Body of pancreas (tissue), 4 donors: ENCODE measurements at regions not wholly inside any gene's neighbourhood (a gene's known extent, or its start where the extent isn't known, plus 50 kb on each side); places are given as distances from the start of the nearest gene placed in this dataset.

Source experiments
- ATAC-seq: fragments of 150-250 bp; one replicate; pipeline ENCODE4 v1.9.1; 2016
- DNase-seq, 4 donors: peaks; one replicate each; pipeline ENCODE4 v3.0.0-alpha.2; 2019
- H3K27ac ChIP-seq, 4 donors: fragments of 200-600 bp; sonication (generic); 1 replicate in 3 of 4; 2 replicates in 1 of 4; pipeline versions ENCODE4 v1.5.1 to v1.6.1; 2016 to 2019; ENCODE audit warnings: mild to moderate bottlenecking in 1 of 4, mixed read lengths in 1 of 4, moderate library complexity in 1 of 4
- H3K27me3 ChIP-seq, 2 donors: fragments of 200-600 bp; sonication (generic); one replicate each; pipeline ENCODE4 v1.6.0; 2016; ENCODE audit warnings: mild to moderate bottlenecking in 1 of 2
- H3K36me3 ChIP-seq, 2 donors: fragments of 200-600 bp; sonication (generic); replicated peaks in 1 of 2; 2 replicates each; pipeline ENCODE4 v1.5.1; 2016; ENCODE audit warnings: low read depth in 2 of 2; ENCODE audit not compliant: insufficient read depth in 1 of 2
- H3K4me1 ChIP-seq: fragments of 200-600 bp; sonication (generic); one replicate; pipeline ENCODE4 v1.6.0; 2016
- H3K4me3 ChIP-seq, 2 donors: fragments of 200-600 bp; sonication (generic); 1 replicate in 1 of 2; 2 replicates in 1 of 2; pipeline ENCODE4 v1.5.1; 2016 to 2019
- H3K9me3 ChIP-seq, 3 donors: fragments of 200-600 bp; sonication (generic); 1 replicate in 2 of 3; 2 replicates in 1 of 3; pipeline ENCODE4 v1.5.1; 2016
- POLR2A ChIP-seq, 3 donors: fragments of 450-650 bp; IDR thresholded peaks; one replicate each; pipeline ENCODE4 v1.6.1; 2016; ENCODE audit warnings: antibody characterized with exemption in 3 of 3, mild to moderate bottlenecking in 2 of 3
- WGBS, 2 donors: methylation state at CpG; one replicate each; pipeline ENCODE4 v1.1.5; 2017; 5-methylcytosine and 5-hydroxymethylcytosine counted together
- intact Hi-C: fragments of 100-400 bp; cut with DNase I; formaldehyde crosslinking; loops from one replicate; pipeline ENCODE4 v1.15.1; 2023
- TF ChIP-seq, protein P1 (sequence below), 7 experiments: fragments of 450-650 bp in 4 of 7; fragments of 200-600 bp in 3 of 7; sonication (generic) in 3 of 7; IDR thresholded peaks; one replicate each; pipeline ENCODE4 v1.5.1; 2016 to 2019; ENCODE audit warnings: antibody characterized with exemption in 7 of 7

DNA sequence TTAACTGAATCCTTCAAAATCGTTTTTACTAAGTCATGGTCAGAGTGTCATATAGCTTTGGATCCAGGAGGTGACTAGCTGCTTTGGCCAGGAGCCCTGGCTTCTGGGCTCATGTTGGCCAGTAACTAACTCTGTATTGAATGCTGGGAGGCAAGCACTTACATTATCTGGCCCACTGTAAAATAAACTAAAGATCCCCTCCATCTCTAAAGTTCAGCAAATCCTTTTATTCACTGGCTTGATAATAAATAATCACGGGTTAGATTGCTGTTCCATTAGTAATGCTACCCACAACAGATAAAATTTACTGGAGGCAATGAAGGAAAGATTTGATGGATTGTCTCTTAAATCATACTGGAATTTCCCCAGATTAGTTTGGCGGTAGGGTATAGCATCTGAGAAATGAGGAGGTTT is 382.2 kb upstream of the TLE4 start:
- intact Hi-C loops = no loop called here

DNA sequence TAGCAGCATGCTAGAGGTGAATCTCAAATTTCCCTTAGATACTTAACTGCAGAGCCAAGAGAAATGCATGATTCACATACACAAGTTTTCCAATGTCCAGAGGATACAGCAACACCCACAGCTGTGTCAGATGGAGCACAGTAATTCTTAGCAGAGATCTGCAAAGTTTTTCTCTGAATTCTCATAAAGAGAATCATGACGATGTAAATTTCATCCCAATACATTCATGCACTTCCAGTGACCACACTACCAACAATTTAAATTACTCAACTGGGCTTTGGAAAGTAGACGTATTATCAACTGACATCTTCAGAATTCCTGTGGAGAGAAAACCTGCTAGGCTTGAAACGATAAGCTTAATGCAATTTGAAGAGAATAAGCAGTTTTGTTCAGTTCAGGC is 378.8 kb upstream of the TLE4 start:
- Histone ChIP-seq H3K27me3 (no peaks in the 10 kb centered on the region), H3K9me3 (no peaks in the 10 kb centered on the region), H3K4me3 (no peak overlapping the region), H3K4me1 (no peaks in the 10 kb centered on the region), H3K27ac (no peak overlapping the region), H3K36me3 (no peaks in the 10 kb centered on the region)
- WGBS, 2 donors = 67 to 79% methylated on average over 3 of the region's 3 CpGs
- intact Hi-C loops = no loop called here
- no peak for TF ChIP-seq POLR2A (IDR thresholded peaks at IDR 0.05)
- TF ChIP-seq, protein P1, sequence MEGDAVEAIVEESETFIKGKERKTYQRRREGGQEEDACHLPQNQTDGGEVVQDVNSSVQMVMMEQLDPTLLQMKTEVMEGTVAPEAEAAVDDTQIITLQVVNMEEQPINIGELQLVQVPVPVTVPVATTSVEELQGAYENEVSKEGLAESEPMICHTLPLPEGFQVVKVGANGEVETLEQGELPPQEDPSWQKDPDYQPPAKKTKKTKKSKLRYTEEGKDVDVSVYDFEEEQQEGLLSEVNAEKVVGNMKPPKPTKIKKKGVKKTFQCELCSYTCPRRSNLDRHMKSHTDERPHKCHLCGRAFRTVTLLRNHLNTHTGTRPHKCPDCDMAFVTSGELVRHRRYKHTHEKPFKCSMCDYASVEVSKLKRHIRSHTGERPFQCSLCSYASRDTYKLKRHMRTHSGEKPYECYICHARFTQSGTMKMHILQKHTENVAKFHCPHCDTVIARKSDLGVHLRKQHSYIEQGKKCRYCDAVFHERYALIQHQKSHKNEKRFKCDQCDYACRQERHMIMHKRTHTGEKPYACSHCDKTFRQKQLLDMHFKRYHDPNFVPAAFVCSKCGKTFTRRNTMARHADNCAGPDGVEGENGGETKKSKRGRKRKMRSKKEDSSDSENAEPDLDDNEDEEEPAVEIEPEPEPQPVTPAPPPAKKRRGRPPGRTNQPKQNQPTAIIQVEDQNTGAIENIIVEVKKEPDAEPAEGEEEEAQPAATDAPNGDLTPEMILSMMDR (IDR thresholded peaks at IDR 0.05) = no peak
- no peak for ATAC-seq
- no peak for DNase-seq

More for the DNA sequence above, 382.2 kb upstream of the TLE4 start:
- no peaks in the 10 kb centered on the region for H3K27me3 ChIP-seq
- no peaks in the 10 kb centered on the region for H3K9me3 ChIP-seq
- no peaks in the 10 kb centered on the region for H3K4me1 ChIP-seq
- H3K27ac ChIP-seq = no peak overlapping the region
- 39 to 49% methylated on average over 3 of the region's 3 CpGs for WGBS, 2 donors
- DNase-seq = no peak
- no peak for TF ChIP-seq POLR2A (IDR thresholded peaks at IDR 0.05)
- TF ChIP-seq, protein P1 (IDR thresholded peaks at IDR 0.05) = no peak
- no peak overlapping the region for H3K4me3 ChIP-seq
- ATAC-seq = no peak
- no peaks in the 10 kb centered on the region for H3K36me3 ChIP-seq

DNA sequence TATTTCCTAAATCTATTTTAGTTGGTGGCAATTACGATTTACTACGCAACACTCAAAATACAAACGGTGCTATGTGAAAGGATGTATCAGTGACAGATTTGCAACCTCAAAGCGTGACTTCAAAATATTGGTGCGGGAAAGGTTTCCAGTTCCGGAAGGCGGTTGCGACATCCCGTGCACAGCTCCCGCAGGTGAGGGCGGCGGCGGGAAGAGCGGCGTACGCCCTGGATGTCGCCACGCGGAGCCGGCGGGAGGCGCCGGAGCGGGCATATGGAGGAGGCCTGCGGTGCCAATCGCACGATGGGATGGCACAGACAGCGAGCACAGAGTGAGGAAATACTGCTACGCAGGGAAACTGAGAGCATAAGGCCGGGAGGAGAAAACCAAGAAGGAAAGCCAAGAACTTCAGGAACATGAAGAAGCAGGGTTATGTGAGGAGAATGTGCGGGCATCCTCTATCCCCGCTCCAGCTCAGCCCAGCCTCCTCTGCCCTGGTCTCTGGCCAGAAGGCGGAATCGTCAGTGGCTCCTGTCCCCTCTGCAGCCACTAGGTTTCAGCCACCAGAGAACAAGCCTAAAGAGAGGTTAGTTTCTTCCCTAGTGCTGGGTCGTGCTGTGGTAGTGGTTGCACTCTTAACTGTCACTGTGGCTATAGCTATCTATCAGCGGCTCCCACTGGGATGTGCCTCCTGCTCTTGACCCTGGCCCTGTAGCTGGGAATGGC is 378.1 kb upstream of the TLE4 start:
- 86 to 91% methylated on average over 33 to 34 of the region's 36 CpGs for WGBS, 2 donors
- no peaks in the 10 kb centered on the region for H3K9me3 ChIP-seq
- H3K36me3 ChIP-seq = no peaks in the 10 kb centered on the region
- no peak overlapping the region for H3K4me3 ChIP-seq
- H3K27me3 ChIP-seq = no peaks in the 10 kb centered on the region
- DNase-seq (no peak), ATAC-seq (no peak)
- intact Hi-C loops = no loop called here
- TF ChIP-seq, protein P1 (IDR thresholded peaks at IDR 0.05) = no peak
- TF ChIP-seq POLR2A (IDR thresholded peaks at IDR 0.05) = no peak
- H3K27ac ChIP-seq = no peak overlapping the region
- no peaks in the 10 kb centered on the region for H3K4me1 ChIP-seq

DNA sequence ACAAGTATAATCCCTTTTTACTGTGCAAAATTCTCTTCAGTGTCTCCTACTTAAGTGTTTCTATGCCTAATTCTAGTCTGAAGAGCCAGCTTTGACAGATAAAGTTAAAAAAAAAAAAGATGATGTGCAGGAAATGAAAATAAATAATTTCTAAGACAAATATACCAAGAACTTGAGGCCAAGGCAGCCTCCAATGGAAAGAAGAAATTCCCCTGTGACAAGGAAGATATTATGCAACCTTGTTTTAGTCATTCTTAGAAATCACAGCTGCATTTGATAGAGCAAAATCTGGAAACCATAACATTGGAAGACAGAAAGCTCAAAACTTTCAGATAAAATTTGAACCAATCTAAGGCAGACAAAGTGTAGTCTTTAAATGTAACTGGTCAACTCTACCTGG is 375.9 kb upstream of the TLE4 start:
- H3K9me3 ChIP-seq = no peaks in the 10 kb centered on the region
- ATAC-seq = no peak
- no peaks in the 10 kb centered on the region for H3K27me3 ChIP-seq
- no peak for DNase-seq
- no peak overlapping the region for H3K27ac ChIP-seq
- no peaks in the 10 kb centered on the region for H3K36me3 ChIP-seq
- no peaks in the 10 kb centered on the region for H3K4me1 ChIP-seq
- intact Hi-C loops = no loop called here
- no peak overlapping the region for H3K4me3 ChIP-seq
- no peak for TF ChIP-seq POLR2A (IDR thresholded peaks at IDR 0.05)
- TF ChIP-seq, protein P1 (IDR thresholded peaks at IDR 0.05) = no peak

DNA sequence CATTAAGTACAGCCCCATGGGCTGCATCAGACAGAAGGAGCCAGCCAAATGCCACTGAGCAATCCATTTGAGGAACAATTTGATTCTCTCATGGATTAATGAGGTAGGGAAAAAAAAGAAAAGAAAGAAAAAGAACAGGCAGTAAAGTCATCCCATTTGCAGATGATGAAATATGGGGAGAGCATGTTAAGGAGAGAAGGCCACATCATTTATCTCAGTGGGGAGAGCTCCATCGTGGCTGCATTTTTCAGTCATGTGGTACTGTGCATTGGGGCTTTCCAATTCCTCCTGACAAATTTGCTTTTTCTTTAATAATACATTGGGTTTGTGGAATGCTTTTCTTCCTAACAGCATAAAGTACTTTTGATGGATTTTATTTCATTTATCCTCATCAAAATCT is 375.2 kb upstream of the TLE4 start:
- Histone ChIP-seq H3K36me3 (no peaks in the 10 kb centered on the region), H3K9me3 (no peaks in the 10 kb centered on the region), H3K4me3 (no peak overlapping the region), H3K27ac (no peak overlapping the region), H3K4me1 (no peaks in the 10 kb centered on the region), H3K27me3 (no peaks in the 10 kb centered on the region)
- TF ChIP-seq, protein P1 (IDR thresholded peaks at IDR 0.05) = no peak
- TF ChIP-seq POLR2A (IDR thresholded peaks at IDR 0.05) = no peak
- DNase-seq (no peak), ATAC-seq (no peak)
- WGBS, 2 donors = 39 to 67% methylated on average over 1 of the region's 1 CpG
- intact Hi-C loops = no loop called here
